ENCODE measurements at regions not wholly inside any gene's neighbourhood (a gene's known extent, or its start where the extent isn't known, plus 50 kb on each side); places are given as distances from the start of the nearest gene placed in this dataset.

DNA sequence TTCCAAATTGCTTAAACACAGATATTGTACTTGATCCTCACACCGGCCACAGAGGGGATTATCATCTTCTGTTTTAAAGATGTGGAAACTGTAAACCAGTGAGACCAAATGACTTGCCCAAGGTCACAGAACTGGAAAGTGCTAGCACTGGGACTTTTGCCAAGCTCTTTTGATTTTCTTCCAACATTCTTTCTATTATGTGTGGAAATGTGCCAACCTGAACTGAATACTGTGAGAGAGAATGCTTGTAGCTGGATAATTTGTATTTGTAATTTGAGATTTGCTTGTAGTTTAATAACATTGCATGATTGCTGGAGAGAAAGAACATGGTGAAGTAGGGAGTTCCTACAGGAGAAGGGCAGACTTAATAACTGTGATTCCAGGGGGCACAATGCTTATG, 977.9 kb upstream of the NUDT12 start:
- DNase-seq: no peak
- Mint-ChIP-seq H3K4me1 (no peaks in the 10 kb centered on the region), H3K4me3 (no peak overlapping the region), H3K27me3 (ENCODE audit: low read depth in 2 of 2) (no peaks in the 10 kb centered on the region), H3K27ac (no peak overlapping the region), H3K36me3 (peaks cover 7% of the 10 kb centered on the region), H3K9me3 (peaks cover 9 to 11% of the 10 kb centered on the region in 2 donors)
- peaks cover 6% of the 10 kb centered on the region for H3K9me3 ChIP-seq (ENCODE audit: control insufficient read depth, insufficient read depth, low read length)
- TF ChIP-seq, protein P1, sequence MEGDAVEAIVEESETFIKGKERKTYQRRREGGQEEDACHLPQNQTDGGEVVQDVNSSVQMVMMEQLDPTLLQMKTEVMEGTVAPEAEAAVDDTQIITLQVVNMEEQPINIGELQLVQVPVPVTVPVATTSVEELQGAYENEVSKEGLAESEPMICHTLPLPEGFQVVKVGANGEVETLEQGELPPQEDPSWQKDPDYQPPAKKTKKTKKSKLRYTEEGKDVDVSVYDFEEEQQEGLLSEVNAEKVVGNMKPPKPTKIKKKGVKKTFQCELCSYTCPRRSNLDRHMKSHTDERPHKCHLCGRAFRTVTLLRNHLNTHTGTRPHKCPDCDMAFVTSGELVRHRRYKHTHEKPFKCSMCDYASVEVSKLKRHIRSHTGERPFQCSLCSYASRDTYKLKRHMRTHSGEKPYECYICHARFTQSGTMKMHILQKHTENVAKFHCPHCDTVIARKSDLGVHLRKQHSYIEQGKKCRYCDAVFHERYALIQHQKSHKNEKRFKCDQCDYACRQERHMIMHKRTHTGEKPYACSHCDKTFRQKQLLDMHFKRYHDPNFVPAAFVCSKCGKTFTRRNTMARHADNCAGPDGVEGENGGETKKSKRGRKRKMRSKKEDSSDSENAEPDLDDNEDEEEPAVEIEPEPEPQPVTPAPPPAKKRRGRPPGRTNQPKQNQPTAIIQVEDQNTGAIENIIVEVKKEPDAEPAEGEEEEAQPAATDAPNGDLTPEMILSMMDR (IDR thresholded peaks at IDR 0.05): no peak
- no peak for ATAC-seq
- no peak overlapping the region for H3K27ac ChIP-seq (ENCODE audit: low read length)
- 33% methylated on average over 1 of the region's 1 CpG for WGBS (ENCODE audit: insufficient coverage)
- intact Hi-C loops (cut with micrococcal nuclease): no loop called here
- no peaks in the 10 kb centered on the region for H3K4me1 ChIP-seq (ENCODE audit: control insufficient read depth, insufficient read depth, low read length)
- no peaks in the 10 kb centered on the region for H3K36me3 ChIP-seq (ENCODE audit: control insufficient read depth, insufficient read depth, low read length)
- no peaks in the 10 kb centered on the region for H3K27me3 ChIP-seq (ENCODE audit: control insufficient read depth, insufficient read depth, low read length)
- no peak overlapping the region for H3K4me3 ChIP-seq (ENCODE audit: low read length)

DNA sequence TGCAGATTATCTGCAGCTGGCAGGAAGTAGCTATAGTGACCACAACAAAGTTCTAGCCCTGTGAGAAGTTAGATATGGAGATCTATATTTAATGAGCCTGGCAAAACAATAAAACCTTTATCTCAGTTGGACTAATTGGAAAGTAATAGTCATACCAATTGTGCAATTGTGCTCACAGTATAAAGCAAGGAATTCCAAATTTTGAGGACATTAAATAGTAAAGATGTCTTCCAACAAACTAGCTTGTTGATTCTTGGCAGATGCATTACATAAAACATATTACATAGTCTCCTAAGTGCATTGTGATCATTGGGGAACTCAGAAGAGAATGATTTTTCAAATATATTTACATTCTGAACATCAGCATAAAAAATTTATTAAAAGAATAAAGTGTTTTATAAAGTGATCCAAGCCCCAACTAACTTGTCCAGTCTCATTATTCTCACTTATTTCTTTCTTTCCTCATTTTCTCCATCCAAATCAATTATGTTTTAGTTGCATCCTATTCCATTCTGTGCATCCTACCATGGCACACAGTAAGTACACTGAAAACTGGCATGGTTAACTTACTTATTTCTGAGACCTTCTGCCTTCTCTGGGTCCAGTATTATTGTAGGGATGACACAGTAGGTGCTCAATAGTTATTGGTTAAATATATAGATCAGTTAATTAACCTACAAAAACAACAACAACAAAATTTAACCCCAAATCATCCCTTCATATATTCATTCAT, 977.2 kb upstream of the NUDT12 start:
- H3K9me3 ChIP-seq (ENCODE audit: control insufficient read depth, insufficient read depth, low read length): peaks cover 6% of the 10 kb centered on the region
- intact Hi-C loops (cut with micrococcal nuclease): no loop called here
- Mint-ChIP-seq H3K36me3 (peaks cover 11% of the 10 kb centered on the region), H3K27me3 (ENCODE audit: low read depth in 2 of 2) (no peaks in the 10 kb centered on the region), H3K4me1 (no peaks in the 10 kb centered on the region), H3K9me3 (peaks cover 10 to 15% of the 10 kb centered on the region in 2 donors), H3K27ac (no peak overlapping the region), H3K4me3 (no peak overlapping the region)
- no peaks in the 10 kb centered on the region for H3K4me1 ChIP-seq (ENCODE audit: control insufficient read depth, insufficient read depth, low read length)
- H3K27me3 ChIP-seq (ENCODE audit: control insufficient read depth, insufficient read depth, low read length): no peaks in the 10 kb centered on the region
- TF ChIP-seq, protein P1 (IDR thresholded peaks at IDR 0.05): no peak
- no peaks in the 10 kb centered on the region for H3K36me3 ChIP-seq (ENCODE audit: control insufficient read depth, insufficient read depth, low read length)
- DNase-seq (no peak), ATAC-seq (no peak)
- no peak overlapping the region for H3K27ac ChIP-seq (ENCODE audit: low read length)
- H3K4me3 ChIP-seq (ENCODE audit: low read length): no peak overlapping the region

DNA sequence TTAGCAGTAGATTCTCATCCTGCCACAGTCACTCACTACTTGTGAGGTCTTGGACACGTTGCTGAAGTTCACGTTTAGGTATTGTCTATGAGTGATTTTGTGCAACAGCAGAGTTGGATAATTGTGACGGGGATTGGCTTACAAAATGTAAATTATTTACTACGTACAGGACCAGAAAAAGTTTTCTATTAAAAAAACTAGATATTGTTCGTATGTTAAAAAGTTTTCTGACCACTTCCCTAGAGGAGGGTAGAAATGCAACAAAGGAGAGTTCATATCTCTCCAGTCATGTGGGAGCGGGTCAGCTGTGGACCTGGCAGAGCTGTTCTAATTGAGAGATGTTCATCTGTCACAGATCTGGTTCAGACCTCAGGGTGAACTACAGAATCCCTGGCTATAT, 976.1 kb upstream of the NUDT12 start:
- 83% methylated on average over 6 of the region's 6 CpGs for WGBS (ENCODE audit: insufficient coverage)
- intact Hi-C loops (cut with micrococcal nuclease): no loop called here
- H3K36me3 Mint-ChIP-seq: peaks cover 15% of the 10 kb centered on the region
- TF ChIP-seq, protein P1 (IDR thresholded peaks at IDR 0.05): no peak
- no peaks in the 10 kb centered on the region for H3K36me3 ChIP-seq (ENCODE audit: control insufficient read depth, insufficient read depth, low read length)
- no peak overlapping the region for H3K4me3 Mint-ChIP-seq
- no peak for ATAC-seq
- H3K9me3 ChIP-seq (ENCODE audit: control insufficient read depth, insufficient read depth, low read length): peaks cover 6% of the 10 kb centered on the region
- H3K4me1 ChIP-seq (ENCODE audit: control insufficient read depth, insufficient read depth, low read length): no peaks in the 10 kb centered on the region
- H3K4me3 ChIP-seq (ENCODE audit: low read length): no peak overlapping the region
- H3K4me1 Mint-ChIP-seq: no peaks in the 10 kb centered on the region
- H3K27ac Mint-ChIP-seq: no peak overlapping the region
- no peak overlapping the region for H3K27ac ChIP-seq (ENCODE audit: low read length)
- H3K9me3 Mint-ChIP-seq: peaks cover 14 to 18% of the 10 kb centered on the region in 2 donors
- DNase-seq: no peak
- H3K27me3 ChIP-seq (ENCODE audit: control insufficient read depth, insufficient read depth, low read length): no peaks in the 10 kb centered on the region
- H3K27me3 Mint-ChIP-seq (ENCODE audit: low read depth in 2 of 2): no peaks in the 10 kb centered on the region

DNA sequence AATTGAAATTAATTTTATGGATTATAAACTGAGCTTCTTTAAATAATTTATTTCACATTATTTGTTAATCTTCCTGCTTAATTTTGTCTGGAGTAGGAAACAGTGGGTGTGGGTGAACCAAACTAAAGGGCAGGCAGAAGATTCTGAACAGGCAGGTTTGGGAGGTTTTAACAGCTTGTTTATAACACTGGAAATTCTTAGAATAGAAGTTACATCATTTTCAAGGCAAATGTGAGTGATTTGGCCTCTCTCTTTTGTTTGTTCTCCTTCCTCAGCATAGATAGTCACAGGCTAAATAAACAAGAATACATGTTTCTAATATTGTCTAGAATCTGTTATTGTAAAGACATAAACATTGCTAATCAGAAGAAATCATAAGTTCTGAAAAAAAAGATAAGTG, 970.9 kb upstream of the NUDT12 start:
- intact Hi-C loops (cut with micrococcal nuclease): no loop called here
- H3K4me1 ChIP-seq (ENCODE audit: control insufficient read depth, insufficient read depth, low read length): no peaks in the 10 kb centered on the region
- H3K36me3 Mint-ChIP-seq: peaks cover 24% of the 10 kb centered on the region
- peaks cover 3% of the 10 kb centered on the region for H3K9me3 ChIP-seq (ENCODE audit: control insufficient read depth, insufficient read depth, low read length)
- H3K36me3 ChIP-seq (ENCODE audit: control insufficient read depth, insufficient read depth, low read length): no peaks in the 10 kb centered on the region
- no peak for ATAC-seq
- H3K4me3 Mint-ChIP-seq: no peak overlapping the region
- H3K4me1 Mint-ChIP-seq: no peaks in the 10 kb centered on the region
- TF ChIP-seq, protein P1 (IDR thresholded peaks at IDR 0.05): no peak
- H3K9me3 Mint-ChIP-seq: peaks cover 18 to 29% of the 10 kb centered on the region in 2 donors
- H3K27me3 ChIP-seq (ENCODE audit: control insufficient read depth, insufficient read depth, low read length): no peaks in the 10 kb centered on the region
- H3K27ac Mint-ChIP-seq: no peak overlapping the region
- H3K27me3 Mint-ChIP-seq (ENCODE audit: low read depth in 2 of 2): no peaks in the 10 kb centered on the region
- H3K4me3 ChIP-seq (ENCODE audit: low read length): no peak overlapping the region
- DNase-seq: no peak
- H3K27ac ChIP-seq (ENCODE audit: low read length): no peak overlapping the region

Measured in natural killer cell (primary cell).